ENCODE measurements at regions not wholly inside any gene's neighbourhood (a gene's known extent, or its start where the extent isn't known, plus 50 kb on each side); places are given as distances from the start of the nearest gene placed in this dataset.
A peak's percentile ranks its signal among the peaks of the same experiment; 100 is the strongest.

DNA sequence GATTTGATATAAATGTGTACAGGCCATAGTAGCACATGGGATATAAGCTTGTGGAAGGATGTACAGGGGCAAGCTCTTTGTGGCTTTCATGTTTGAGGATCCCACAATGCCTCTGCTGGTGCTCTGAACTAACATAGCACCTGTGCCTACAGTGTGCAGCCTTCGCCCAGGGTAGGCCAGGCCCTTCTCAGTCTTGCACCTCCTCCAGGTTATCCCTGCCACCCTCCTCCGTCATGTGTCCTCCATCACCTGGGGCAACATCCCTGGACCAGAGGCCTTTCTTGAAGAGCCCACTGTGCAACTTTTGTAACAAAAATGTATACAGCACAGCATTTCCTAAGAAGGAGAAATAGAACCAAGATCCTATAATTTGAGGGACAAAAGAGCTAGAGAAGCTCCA, 306.8 kb downstream of the IRS2 start:
- H3K4me3 Mint-ChIP-seq, result no peak overlapping the region
- H3K18ac ChIP-seq (ENCODE audit: insufficient read length, low read depth, low read length), result no peak overlapping the region
- H4K20me1 ChIP-seq (ENCODE audit: control insufficient read depth, insufficient read depth, insufficient read length), result no peaks in the 10 kb centered on the region
- peaks cover 3% of the 10 kb centered on the region in 2 experiments; a peak in 3 of 5 replicates for H3K9me3 Mint-ChIP-seq
- H2BK20ac ChIP-seq (ENCODE audit: low read depth, low read length, poor library complexity, severe bottlenecking), result no peak overlapping the region
- H2AFZ ChIP-seq (ENCODE audit: low read length), result no peak overlapping the region
- H3K27me3 ChIP-seq (ENCODE audit: insufficient read depth, low read length), result no peaks in the 10 kb centered on the region
- H3K4ac ChIP-seq (ENCODE audit: low read depth, low read length), result no peak overlapping the region
- H3K4me2 ChIP-seq (ENCODE audit: insufficient read depth, insufficient read length, low read length), result no peak overlapping the region
- DNase-seq, result no peak
- H3T11ph ChIP-seq (ENCODE audit: low read length), result no peak overlapping the region
- no peaks in the 10 kb centered on the region for H3K79me2 ChIP-seq (ENCODE audit: insufficient read depth, low read length)
- no peaks in the 10 kb centered on the region for H3K9me3 ChIP-seq (ENCODE audit: control insufficient read depth, low read depth, low read length)
- no peak overlapping the region for H3K9ac ChIP-seq (ENCODE audit: extremely low read depth, insufficient read length, low read length)
- H3K23me2 ChIP-seq (ENCODE audit: insufficient read length, low read depth, low read length, poor library complexity, severe bottlenecking), result no peaks in the 10 kb centered on the region
- no peaks in the 10 kb centered on the region for H3K79me1 ChIP-seq (ENCODE audit: insufficient read depth, low read depth, low read length, poor library complexity, severe bottlenecking)
- no peak overlapping the region for H4K8ac ChIP-seq (replicated peaks; ENCODE audit: insufficient read length, low read depth, low read length)
- H3K14ac ChIP-seq (ENCODE audit: insufficient read depth, low read length), result peak overlapping the region; percentile 31; the same call in 1 of the 2 replicates
- H2BK5ac ChIP-seq (ENCODE audit: insufficient read length, low read length), result no peak overlapping the region
- no peak overlapping the region for H3K23ac ChIP-seq (ENCODE audit: insufficient read length, low read depth, low read length)
- H4K5ac ChIP-seq (ENCODE audit: insufficient read length, low read depth, low read length), result no peak overlapping the region
- H2BK12ac ChIP-seq (ENCODE audit: insufficient read length, low read depth, low read length), result no peak overlapping the region
- H3K4me1 Mint-ChIP-seq, result no peaks in the 10 kb centered on the region
- H4K91ac ChIP-seq (ENCODE audit: insufficient read length, low read depth, low read length), result no peak overlapping the region
- H3K27me3 Mint-ChIP-seq (ENCODE audit: low read depth), result peaks cover 6% of the 10 kb centered on the region; the same call in 1 of the 2 replicates
- TF ChIP-seq CTCF (conservative IDR thresholded peaks at IDR 0.05), result no peak
- no peak overlapping the region for H2BK120ac ChIP-seq (ENCODE audit: low read depth, low read length, poor library complexity, severe bottlenecking)
- H3K27ac Mint-ChIP-seq, result no peak overlapping the region
- H3K56ac ChIP-seq (ENCODE audit: insufficient read length, low read depth, low read length), result no peak overlapping the region
- H2BK15ac ChIP-seq (ENCODE audit: low read depth, low read length), result no peak overlapping the region
- H3K4me1 ChIP-seq (ENCODE audit: insufficient read depth, low read length), result no peaks in the 10 kb centered on the region
- H2AK5ac ChIP-seq (ENCODE audit: insufficient read length, low read length), result no peak overlapping the region
- H3K27ac ChIP-seq (ENCODE audit: insufficient read length, low read depth, low read length), result no peak overlapping the region
- WGBS (ENCODE audit: extremely low coverage, insufficient read length, low lambda C conversion rate), result no CpG with 5 or more reads among the region's 2 CpGs
- peaks cover 0 to 3% (median 2%) of the 10 kb centered on the region in 3 experiments; a peak in 2 of 7 replicates for H3K36me3 Mint-ChIP-seq (ENCODE audit: insufficient read depth in 1 of 3, low read depth in 3 of 3)

All from H9 (cell line).